ENCODE measurements at regions not wholly inside any gene's neighbourhood (a gene's known extent, or its start where the extent isn't known, plus 50 kb on each side); places are given as distances from the start of the nearest gene placed in this dataset.
"Not testable (repeated sequence)": the region's sequence is repeated elsewhere in the genome, so short reads cannot be mapped to it uniquely, and the experiment has no call there.

- no peak for DNase-seq
Observed at GRCh38 chr13:97881556-97881955, 71.9 kb upstream of the IPO5 start.

DNA sequence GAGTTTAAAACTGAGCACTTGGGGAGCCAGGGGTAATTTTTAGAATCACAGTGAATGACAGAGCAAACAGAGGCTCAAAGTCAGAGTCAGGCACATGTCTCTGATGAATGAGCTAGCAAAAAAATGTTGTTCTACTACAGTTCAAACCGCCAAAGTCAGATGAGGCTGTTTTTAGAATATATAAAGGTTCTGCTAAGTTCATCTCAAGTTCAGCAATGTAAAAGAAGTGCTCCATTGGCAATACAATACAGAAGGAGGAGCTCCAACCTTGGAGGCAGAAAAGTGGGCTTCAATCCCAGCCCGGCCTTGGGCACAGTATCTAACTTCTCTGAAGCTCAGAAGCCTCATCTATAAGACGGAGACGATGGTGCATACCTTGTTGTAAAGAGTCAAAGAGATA lies 70.1 kb upstream of the IPO5 start:
- peak; percentile 27 for DNase-seq

- no peak for DNase-seq
Observed at GRCh38 chr13:97884707-97885468, 68.6 kb upstream of the IPO5 start.

GRCh38 chr13:97885641-97886040 lies 67.8 kb upstream of the IPO5 start:
- no peak for DNase-seq

- peak; percentile 76 for DNase-seq
Observed at GRCh38 chr13:97889803-97890202, 63.7 kb upstream of the IPO5 start.

DNA sequence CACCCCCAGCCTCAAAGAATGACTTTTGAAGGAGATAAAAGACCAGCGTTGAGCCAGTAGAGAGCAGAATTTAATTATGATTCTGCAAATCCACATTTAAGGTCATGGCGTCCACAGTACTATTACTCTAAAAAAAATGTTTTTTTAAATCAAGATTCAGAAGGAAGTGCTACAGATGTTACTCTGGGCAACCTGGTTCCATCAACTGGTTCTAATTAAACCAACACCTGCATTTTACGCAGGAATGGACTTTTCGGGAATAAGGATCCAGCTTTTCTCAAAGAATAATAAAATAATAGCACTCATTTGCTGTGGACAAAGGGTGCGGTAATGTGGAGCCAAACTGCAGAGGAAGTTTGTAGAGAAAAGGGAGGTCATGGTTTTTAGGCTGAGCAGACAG lies 62.9 kb upstream of the IPO5 start:
- DNase-seq = no peak

DNA sequence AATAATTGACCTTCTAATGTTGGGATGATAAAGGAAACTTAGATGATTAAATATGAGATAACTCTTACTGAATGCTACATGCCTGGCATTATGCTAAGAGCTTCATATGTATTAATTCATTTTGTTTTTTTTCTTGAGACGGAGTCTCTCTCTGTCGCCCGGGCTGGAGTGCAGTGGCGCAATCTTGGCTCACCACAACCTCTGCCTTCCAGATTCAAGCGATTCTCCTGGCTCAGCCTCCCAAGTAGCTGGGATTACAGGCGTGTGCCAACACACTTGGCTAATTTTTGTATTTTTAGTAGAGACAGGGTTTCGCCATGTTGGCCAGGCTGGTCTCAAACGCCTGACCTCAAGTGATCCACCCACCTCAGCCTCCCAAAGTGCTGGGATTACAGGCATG lies 61.5 kb upstream of the IPO5 start:
- DNase-seq = not testable (repeated sequence)

DNA sequence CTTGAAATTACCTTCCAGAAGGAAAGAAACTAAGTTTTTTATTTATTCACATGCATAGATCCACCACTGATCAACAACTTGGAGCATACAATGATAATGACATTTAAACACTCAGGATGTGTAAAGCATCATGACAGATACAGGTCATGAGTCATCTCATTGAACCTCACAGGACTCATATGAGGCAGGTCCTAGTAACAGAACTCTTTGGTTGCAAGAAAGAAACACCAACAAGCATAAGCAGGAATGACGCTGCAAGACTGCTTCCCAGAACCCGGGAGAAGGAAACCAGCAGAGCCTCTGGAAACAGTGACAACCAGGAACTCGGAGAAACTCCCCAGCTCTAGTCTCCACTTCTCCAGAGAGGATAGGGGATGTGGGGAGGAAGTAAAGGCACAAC lies 60.8 kb upstream of the IPO5 start:
- DNase-seq = no peak

GRCh38 chr13:97895383-97895782 lies 58.1 kb upstream of the IPO5 start:
- DNase-seq = no peak

- DNase-seq = no peak
Observed at GRCh38 chr13:97896446-97896845, 57.0 kb upstream of the IPO5 start.

GRCh38 chr13:97901716-97902115 lies 51.8 kb upstream of the IPO5 start:
- no peak for DNase-seq

Data from right hindlimb (tissue), 1 donor.